ENCODE measurements at regions not wholly inside any gene's neighbourhood (a gene's known extent, or its start where the extent isn't known, plus 50 kb on each side); places are given as distances from the start of the nearest gene placed in this dataset.

DNA sequence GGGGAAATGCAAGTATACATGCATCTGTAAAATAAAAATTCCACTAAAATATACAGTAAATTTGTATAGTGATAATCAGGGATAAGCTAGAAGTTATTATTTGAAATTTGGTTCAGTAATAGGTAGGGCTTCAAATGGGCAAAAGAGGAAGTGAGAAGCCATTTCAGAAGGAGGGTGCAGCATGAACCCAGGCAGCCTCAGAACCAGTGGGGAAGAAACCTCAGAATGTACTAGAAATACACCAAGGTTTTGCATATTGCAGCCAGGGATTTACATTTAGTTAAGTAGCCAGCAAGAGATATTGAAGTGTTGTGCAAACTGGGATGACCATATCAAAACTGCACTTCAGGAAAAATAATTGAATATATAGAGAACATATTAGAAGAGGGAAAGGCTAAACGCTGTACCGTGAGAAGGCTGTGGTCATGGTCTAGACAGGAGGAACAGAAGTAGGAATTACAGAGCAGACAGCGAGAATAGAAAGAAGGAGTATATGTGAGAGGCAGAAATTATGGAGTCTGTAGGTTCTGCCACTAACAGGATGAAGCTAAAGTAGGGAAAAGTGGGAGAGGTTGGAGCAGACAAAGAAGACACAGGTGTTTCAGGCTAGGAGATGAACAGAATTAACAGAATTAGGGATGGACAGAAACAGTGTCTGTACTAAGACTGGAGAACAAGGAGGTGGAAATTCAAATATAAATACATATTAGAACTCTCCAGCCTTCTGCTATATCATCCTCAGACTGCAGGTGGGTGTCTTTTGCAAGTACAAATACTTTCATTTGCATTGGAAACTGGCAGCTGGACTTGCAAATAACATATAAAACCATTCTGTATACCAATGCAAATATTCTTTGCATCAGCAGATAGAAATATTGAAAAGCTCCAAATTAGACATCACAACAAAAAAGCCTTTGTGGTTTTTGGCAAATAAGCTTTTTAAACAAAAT is 335.6 kb downstream of the ZNF608 start:
- no peaks in the 10 kb centered on the region for H3K36me3 Mint-ChIP-seq (ENCODE audit: low read depth)
- no peaks in the 10 kb centered on the region for H3K27me3 Mint-ChIP-seq
- DNase-seq = no peak
- no peak overlapping the region for H3K4me3 Mint-ChIP-seq
- no peak overlapping the region for H3K27ac Mint-ChIP-seq
- H3K9me3 Mint-ChIP-seq = no peaks in the 10 kb centered on the region
- no peaks in the 10 kb centered on the region for H3K4me1 Mint-ChIP-seq (ENCODE audit: low read depth)

GRCh38 chr5:124408738-124409453 is 337.5 kb downstream of the ZNF608 start:
- DNase-seq = no peak
- H3K27ac Mint-ChIP-seq = no peak overlapping the region
- H3K36me3 Mint-ChIP-seq (ENCODE audit: low read depth) = no peaks in the 10 kb centered on the region
- H3K9me3 Mint-ChIP-seq = no peaks in the 10 kb centered on the region
- no peaks in the 10 kb centered on the region for H3K27me3 Mint-ChIP-seq
- H3K4me1 Mint-ChIP-seq (ENCODE audit: low read depth) = no peaks in the 10 kb centered on the region
- no peak overlapping the region for H3K4me3 Mint-ChIP-seq

DNA sequence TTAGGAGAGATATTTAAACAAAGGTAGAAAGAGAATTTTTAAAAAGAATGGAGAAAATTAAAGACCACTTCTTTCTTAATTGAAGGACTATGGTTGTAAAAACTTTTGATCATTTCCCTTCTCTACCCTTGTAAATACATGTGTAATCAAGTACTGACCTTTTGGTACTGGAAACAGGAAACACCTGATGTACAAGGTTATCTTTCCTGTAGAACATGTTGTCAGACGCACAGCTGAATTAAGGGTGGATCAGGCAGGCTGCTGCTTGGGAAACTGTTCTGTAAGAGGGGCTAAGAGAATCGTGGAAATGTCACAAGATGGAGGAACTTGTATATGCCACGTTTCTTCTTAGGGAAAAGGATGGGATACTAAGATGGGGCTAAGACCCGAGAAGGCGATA is 341.6 kb downstream of the ZNF608 start:
- no peak overlapping the region for H3K27ac Mint-ChIP-seq
- H3K4me3 Mint-ChIP-seq = no peak overlapping the region
- H3K4me1 Mint-ChIP-seq (ENCODE audit: low read depth) = no peaks in the 10 kb centered on the region
- H3K9me3 Mint-ChIP-seq = peaks cover 2% of the 10 kb centered on the region
- H3K36me3 Mint-ChIP-seq (ENCODE audit: low read depth) = no peaks in the 10 kb centered on the region
- no peaks in the 10 kb centered on the region for H3K27me3 Mint-ChIP-seq
- no peak for DNase-seq

DNA sequence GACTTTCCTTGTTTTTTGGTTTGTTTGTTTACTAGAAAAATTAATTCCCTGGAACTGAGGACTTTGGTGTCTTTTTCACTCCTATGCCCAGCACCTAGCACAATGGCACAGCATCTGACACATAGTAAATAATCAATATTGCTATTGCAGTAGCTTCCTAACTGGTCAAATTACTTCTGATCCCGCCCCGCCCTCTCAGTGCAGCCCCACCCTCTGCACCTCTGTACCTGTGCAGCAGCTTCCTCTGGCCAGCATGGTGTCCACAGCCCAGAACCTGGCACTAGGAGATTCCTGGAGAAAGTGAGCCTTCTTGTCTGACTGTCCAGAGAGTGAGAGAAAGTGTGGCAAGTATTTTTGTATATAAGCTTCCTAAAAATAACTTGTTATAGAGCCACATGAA is 343.2 kb downstream of the ZNF608 start:
- Mint-ChIP-seq H3K27me3 (no peaks in the 10 kb centered on the region), H3K9me3 (peaks cover 2% of the 10 kb centered on the region), H3K36me3 (ENCODE audit: low read depth) (no peaks in the 10 kb centered on the region), H3K4me1 (ENCODE audit: low read depth) (no peaks in the 10 kb centered on the region), H3K27ac (no peak overlapping the region), H3K4me3 (no peak overlapping the region)
- DNase-seq = no peak

DNA sequence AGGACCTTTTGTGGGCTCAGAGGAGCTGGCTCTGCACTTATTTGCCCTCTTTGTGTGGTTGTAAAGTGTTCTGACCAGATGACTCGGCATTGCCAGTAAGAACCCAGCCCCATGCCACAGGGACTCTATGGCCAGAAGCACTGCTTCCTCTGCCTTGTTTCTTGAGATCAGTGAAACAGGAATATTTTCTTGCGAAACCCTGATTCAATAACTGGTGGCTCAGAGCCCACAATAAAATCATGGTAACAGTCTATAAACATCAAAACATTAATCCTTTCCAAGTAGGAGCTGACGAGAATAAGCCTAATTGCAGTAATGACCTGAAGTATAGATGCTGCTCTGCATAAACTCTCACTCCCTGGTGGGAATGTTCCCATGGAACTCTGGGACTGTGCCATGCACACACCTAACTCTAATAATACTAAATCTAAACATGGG is 344.3 kb downstream of the ZNF608 start:
- no peaks in the 10 kb centered on the region for H3K4me1 Mint-ChIP-seq (ENCODE audit: low read depth)
- H3K27ac Mint-ChIP-seq = no peak overlapping the region
- H3K36me3 Mint-ChIP-seq (ENCODE audit: low read depth) = no peaks in the 10 kb centered on the region
- no peak for DNase-seq
- H3K27me3 Mint-ChIP-seq = no peaks in the 10 kb centered on the region
- peaks cover 2% of the 10 kb centered on the region for H3K9me3 Mint-ChIP-seq
- H3K4me3 Mint-ChIP-seq = no peak overlapping the region

GRCh38 chr5:124401476-124402143 is 344.8 kb downstream of the ZNF608 start:
- H3K27ac Mint-ChIP-seq = no peak overlapping the region

DNA sequence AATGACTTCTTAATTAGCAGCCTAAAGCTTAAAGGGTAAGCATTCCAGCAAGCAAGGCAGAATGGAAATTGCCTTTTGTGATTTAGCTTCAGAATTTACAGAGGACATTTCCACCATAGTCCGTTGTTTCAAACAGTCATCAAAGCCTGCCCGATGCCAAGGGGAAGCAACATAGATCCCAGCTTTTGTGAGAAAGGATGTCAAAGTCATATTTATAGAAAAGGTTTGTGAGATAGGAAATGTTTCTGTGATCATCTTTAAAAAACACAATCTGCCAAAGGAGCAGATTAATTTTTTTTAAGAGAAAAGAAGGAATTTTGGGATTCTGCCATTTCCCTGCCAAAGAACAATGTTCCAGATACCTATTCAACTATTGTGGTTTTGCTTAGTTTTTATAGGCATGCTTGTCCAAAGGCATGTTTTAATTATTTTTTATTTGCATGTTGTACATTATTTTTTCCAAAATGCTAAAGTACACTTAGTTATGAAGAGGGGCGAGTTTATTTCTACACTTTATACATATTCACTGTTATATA is 346.9 kb downstream of the ZNF608 start:
- no peaks in the 10 kb centered on the region for H3K36me3 Mint-ChIP-seq (ENCODE audit: low read depth)
- H3K27me3 Mint-ChIP-seq = no peaks in the 10 kb centered on the region
- H3K4me3 Mint-ChIP-seq = no peak overlapping the region
- H3K27ac Mint-ChIP-seq = no peak overlapping the region
- no peaks in the 10 kb centered on the region for H3K4me1 Mint-ChIP-seq (ENCODE audit: low read depth)
- peaks cover 2% of the 10 kb centered on the region for H3K9me3 Mint-ChIP-seq
- DNase-seq = no peak

More at GRCh38 chr5:124401476-124402143, 344.8 kb downstream of the ZNF608 start:
- Mint-ChIP-seq H3K27me3 (no peaks in the 10 kb centered on the region), H3K9me3 (peaks cover 2% of the 10 kb centered on the region), H3K36me3 (ENCODE audit: low read depth) (no peaks in the 10 kb centered on the region), H3K4me1 (ENCODE audit: low read depth) (no peaks in the 10 kb centered on the region), H3K4me3 (no peak overlapping the region)
- DNase-seq = no peak

DNA sequence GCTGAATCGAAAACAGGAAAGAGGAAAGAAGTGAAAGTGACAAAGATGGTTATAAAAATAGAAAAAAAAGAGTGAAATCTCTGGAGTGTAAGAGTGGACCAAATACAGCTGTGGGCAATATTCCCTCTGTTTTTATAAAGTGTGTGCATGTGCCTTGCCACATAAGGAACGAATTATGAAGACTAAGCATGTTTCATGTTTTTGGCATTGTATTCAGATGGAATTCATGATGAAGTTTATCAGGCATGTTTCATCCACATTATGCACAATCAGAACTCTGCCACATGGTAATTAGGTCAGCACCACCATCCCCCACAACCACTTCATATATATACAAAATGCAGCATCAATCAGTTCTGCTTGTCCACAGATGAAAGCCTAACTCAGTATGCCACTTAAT is 348.0 kb downstream of the ZNF608 start:
- DNase-seq = no peak
- H3K4me1 Mint-ChIP-seq (ENCODE audit: low read depth) = no peaks in the 10 kb centered on the region
- no peaks in the 10 kb centered on the region for H3K36me3 Mint-ChIP-seq (ENCODE audit: low read depth)
- H3K27ac Mint-ChIP-seq = no peak overlapping the region
- H3K27me3 Mint-ChIP-seq = no peaks in the 10 kb centered on the region
- H3K4me3 Mint-ChIP-seq = no peak overlapping the region
- H3K9me3 Mint-ChIP-seq = peaks cover 2% of the 10 kb centered on the region

DNA sequence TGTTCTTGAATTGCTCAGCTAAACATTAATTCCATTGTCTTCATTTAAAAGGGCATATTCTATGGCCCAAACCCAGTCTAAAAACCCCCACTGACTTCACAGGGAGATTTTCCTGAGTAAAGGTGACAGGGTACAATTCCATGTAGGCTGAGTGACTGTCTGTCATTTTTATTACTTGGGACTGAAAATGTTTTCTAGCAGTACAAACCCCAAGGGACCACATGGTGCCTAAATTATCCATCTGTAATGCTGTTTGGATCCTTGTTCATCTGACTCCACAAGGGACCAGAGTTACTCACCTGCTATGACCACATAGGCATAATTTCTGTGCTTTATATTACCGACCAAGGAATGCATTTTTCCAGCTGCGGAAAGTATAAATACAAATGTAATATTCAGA is 349.1 kb downstream of the ZNF608 start:
- Mint-ChIP-seq H3K4me1 (ENCODE audit: low read depth) (no peaks in the 10 kb centered on the region), H3K27me3 (no peaks in the 10 kb centered on the region), H3K36me3 (ENCODE audit: low read depth) (no peaks in the 10 kb centered on the region), H3K27ac (no peak overlapping the region), H3K9me3 (peaks cover 2% of the 10 kb centered on the region), H3K4me3 (no peak overlapping the region)
- no peak for DNase-seq

DNA sequence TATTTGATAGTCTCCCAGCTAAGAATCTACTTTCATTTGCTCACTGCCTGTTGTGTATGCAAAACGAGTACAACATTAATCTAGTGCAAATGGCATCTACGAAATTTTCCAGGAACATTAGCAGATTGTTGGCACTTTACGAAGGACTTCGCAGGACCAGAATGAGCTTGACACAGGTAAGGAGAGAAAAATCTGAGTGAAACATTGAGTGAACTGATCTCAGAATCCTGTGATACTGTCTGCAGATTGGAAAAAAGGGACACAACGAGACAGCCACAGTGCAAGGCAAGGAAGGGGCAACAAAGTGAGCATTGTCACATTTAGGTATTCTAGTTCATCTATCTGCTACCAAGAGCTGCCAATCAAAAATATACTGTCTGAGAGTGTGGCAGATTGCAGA is 350.5 kb downstream of the ZNF608 start:
- Mint-ChIP-seq H3K27ac (no peak overlapping the region), H3K4me1 (ENCODE audit: low read depth) (no peaks in the 10 kb centered on the region), H3K27me3 (no peaks in the 10 kb centered on the region), H3K4me3 (no peak overlapping the region), H3K9me3 (peaks cover 2% of the 10 kb centered on the region), H3K36me3 (ENCODE audit: low read depth) (no peaks in the 10 kb centered on the region)
- no peak for DNase-seq

DNA sequence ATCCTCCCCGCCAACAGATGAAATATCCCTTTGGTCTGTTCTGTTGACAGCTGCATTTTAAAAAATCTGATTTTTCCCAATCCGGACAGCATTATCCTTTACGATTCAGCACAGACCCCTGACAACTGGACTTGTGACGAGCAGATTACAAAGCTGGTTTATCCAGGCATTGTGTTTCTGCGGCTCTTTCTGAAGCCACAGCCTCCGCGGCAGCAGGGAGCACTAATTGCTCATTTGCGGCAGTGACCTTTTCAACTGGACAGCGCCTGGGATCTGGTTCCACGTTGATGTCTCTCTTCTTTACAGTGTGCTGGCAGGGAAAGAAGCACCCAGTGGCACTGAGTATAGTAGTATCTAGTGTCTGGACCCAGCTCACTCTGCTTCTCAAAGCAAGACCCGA is 351.2 kb downstream of the ZNF608 start:
- Mint-ChIP-seq H3K27me3 (no peaks in the 10 kb centered on the region), H3K4me1 (ENCODE audit: low read depth) (no peaks in the 10 kb centered on the region), H3K27ac (no peak overlapping the region), H3K9me3 (no peaks in the 10 kb centered on the region), H3K36me3 (ENCODE audit: low read depth) (no peaks in the 10 kb centered on the region), H3K4me3 (no peak overlapping the region)
- DNase-seq = no peak

DNA sequence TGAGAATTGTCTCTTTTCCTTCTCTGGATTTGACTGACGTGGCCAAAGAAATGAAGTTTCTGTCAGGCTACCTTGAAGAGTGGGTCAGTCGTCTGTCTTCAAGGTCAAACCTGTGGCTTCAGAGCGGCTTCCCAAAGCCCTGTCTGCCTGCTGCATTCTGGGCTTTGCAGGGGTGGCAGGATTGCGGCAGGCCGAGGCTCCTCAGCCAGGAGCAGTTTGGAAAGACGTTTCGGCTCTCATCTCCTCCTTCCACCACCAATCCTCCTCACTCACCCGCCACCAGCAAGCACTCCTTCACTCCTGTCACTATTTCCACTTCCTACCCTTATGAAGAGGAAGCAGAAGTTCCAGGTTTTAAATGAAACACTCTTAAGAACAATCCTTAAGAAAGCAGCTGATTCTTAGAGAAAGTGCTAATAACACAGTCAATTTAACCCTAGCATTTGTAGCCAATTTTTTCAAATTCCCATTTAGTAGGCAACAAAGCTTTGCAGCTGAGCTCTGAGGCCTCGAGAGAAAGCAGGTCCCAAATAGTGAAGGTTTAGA is 351.7 kb downstream of the ZNF608 start:
- H3K9me3 Mint-ChIP-seq = peaks cover 4% of the 10 kb centered on the region
- DNase-seq = no peak
- H3K4me1 Mint-ChIP-seq (ENCODE audit: low read depth) = no peaks in the 10 kb centered on the region
- H3K27me3 Mint-ChIP-seq = no peaks in the 10 kb centered on the region
- no peak overlapping the region for H3K27ac Mint-ChIP-seq
- no peaks in the 10 kb centered on the region for H3K36me3 Mint-ChIP-seq (ENCODE audit: low read depth)
- no peak overlapping the region for H3K4me3 Mint-ChIP-seq

- DNase-seq = no peak
- no peaks in the 10 kb centered on the region for H3K36me3 Mint-ChIP-seq (ENCODE audit: low read depth)
- no peak overlapping the region for H3K27ac Mint-ChIP-seq
- H3K9me3 Mint-ChIP-seq = peaks cover 9% of the 10 kb centered on the region
- no peaks in the 10 kb centered on the region for H3K27me3 Mint-ChIP-seq
- no peaks in the 10 kb centered on the region for H3K4me1 Mint-ChIP-seq (ENCODE audit: low read depth)
- no peak overlapping the region for H3K4me3 Mint-ChIP-seq
Observed at GRCh38 chr5:124393584-124394379, 352.7 kb downstream of the ZNF608 start.

- no peak for DNase-seq
- no peak overlapping the region for H3K27ac Mint-ChIP-seq
- no peaks in the 10 kb centered on the region for H3K36me3 Mint-ChIP-seq (ENCODE audit: low read depth)
Observed at GRCh38 chr5:124383693-124384092, 362.7 kb downstream of the ZNF608 start.

More at GRCh38 chr5:124383693-124384092, 362.7 kb downstream of the ZNF608 start:
- Mint-ChIP-seq H3K9me3 (peaks cover 27% of the 10 kb centered on the region), H3K27me3 (no peaks in the 10 kb centered on the region), H3K4me1 (ENCODE audit: low read depth) (no peaks in the 10 kb centered on the region), H3K4me3 (no peak overlapping the region)
